ENCODE measurements at regions not wholly inside any gene's neighbourhood (a gene's known extent, or its start where the extent isn't known, plus 50 kb on each side); places are given as distances from the start of the nearest gene placed in this dataset.
"Not testable (repeated sequence)": the region's sequence is repeated elsewhere in the genome, so short reads cannot be mapped to it uniquely, and the experiment has no call there.

DNA sequence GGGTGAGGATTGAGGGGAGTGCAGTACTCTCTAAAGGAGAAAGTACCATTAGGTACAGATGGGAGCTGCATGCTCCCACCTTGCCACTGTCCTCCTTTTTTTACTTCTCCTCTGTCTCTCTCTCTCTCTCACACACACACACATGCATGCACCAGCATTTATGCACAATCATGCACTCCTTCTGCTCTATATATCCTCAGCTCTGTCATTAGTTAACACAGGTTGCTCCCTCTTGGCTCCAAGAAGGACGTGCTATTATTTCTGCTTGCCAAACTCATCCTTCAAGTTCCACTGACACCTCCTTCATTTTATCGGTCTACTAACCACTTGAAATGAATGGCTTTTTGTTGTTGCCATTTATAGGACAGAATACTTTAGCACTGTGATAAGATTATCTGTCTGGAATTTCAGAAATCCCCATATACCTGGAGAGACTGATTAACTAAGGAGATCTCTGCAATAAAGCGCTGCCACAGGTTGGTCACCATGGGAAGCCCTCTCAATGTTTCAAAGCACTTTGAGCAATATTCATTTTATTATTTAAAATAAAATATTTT, 178.5 kb upstream of the TRIB2 start:
- DNase-seq (ENCODE audit: low read depth in 2 of 2): no peak

DNA sequence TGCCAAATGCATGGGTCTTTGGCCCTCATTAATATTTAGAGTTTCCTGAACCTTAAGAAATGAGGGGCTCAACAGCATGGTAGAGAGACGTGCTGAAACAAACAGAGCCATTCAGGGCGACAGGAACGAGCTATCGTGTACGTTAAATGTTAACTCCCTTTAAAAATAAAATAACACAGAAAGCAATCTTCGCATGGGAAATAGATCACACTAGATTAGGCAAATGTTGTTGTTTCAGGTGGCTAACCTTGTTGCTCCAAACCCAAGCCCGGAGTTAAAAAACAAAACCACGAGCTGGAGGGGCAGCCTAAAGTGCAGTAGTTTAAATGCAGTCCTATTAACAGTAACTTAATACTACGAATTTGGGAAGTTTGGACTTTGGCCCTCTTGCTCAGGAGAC, 177.4 kb upstream of the TRIB2 start:
- no peak for DNase-seq (ENCODE audit: low read depth in 2 of 2)

DNA sequence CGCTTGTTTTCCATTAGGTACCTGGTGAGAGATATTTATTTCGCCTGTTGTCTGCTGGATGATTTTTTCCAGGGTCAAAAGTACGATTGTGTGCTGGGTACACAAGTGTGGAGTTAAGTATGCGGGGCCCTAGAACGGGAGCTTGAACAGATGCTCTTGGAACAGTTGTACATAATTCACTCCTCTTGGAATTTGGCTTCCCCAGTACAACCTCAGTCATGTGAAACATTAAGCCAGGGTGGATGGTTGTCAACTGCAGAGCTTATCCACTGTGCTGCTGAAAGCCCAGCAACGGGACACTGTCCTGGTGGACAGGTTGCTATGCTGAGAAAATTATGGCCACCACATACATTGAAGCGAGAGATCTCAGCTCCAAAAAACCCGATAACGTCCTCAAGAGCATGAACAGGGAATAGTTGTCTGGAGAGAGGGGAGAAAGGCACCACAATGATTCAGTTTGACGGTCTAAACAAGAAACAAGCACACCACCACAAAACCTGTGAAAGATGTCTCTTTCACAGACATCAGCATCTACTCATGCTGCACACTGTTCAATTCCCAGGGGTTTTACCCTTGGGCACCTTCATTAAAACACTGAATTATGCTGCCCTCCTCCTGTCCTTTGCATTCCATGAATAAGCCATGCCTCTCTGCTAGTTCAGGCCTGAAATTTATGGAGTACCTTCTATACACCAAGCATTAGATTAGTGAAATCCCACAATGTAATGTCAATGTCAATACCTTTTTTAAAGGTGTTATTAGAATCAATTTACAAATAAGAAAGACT, 176.8 kb upstream of the TRIB2 start:
- DNase-seq (ENCODE audit: low read depth in 2 of 2): no peak

DNA sequence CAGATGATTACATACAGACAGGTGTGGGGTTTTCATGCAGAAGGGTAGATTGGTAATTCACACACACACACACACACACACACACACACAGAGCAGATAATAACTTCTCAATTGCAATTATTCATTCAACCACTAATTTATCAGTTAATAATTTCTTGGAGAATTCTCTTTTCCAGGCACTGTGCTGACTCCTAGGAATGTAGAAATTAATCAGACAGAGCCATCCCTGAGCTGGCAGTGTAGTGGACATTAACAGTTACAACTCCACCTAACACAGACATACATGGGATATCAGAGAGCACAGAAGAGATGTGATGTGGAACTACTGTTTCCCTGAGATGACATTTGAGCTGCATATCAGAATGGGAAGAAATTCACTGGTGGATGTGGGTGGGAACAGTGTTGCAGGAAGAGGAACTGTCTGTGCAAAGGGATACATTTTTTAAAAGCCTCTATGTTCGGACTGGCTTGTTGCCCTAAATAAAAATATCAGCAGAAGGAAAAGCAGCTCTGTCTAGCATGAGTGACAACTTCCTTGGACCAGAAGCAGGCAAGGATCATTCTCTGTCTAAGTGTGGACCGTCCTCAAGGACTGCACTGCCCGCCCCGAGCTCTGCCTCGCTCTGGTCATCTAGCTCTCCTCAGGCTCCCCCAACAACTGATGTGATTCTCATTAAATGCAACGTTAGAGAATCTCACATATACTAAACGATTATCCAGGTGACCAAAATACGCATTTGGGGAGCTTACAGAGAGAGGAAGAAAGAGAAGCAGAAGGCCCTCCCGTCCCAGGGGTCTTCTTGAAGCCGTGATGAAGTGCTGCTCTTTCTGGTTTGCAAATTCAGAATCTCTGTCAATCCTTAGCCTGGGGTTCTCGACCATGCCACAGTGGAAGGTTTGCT, 173.4 kb upstream of the TRIB2 start:
- no peak for DNase-seq (ENCODE audit: low read depth in 2 of 2)

- DNase-seq (ENCODE audit: low read depth in 2 of 2): no peak
These were observed 172.7 kb upstream of the TRIB2 start for GRCh38 chr2:12543978-12544558.

GRCh38 chr2:12547566-12548170, 169.1 kb upstream of the TRIB2 start:
- DNase-seq (ENCODE audit: low read depth in 2 of 2): no peak

DNA sequence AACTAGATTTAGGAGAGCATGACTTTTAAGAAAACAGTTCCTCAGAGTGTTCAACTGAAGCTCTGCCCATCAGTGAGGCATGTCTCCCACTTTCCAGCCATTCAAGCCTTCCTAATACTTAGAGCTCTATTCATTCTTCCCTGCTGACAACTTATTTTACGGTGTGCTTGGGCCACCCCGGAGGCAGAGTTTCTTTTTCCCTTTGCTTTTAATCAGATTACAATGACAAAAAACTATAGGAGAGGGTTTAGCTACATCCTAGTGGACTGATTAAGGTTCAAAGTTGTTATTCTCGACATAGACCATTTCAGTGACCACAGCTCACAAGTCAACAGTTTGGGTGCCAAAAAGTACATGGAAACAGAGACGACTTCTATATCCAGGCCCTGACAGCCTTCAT, 167.8 kb upstream of the TRIB2 start:
- DNase-seq (ENCODE audit: low read depth in 2 of 2): no peak

- no peak for DNase-seq (ENCODE audit: low read depth in 2 of 2)
These were observed 167.1 kb upstream of the TRIB2 start for GRCh38 chr2:12549641-12550040.

- DNase-seq (ENCODE audit: low read depth in 2 of 2): no peak
These were observed 164.6 kb upstream of the TRIB2 start for GRCh38 chr2:12552092-12552491.

- DNase-seq (ENCODE audit: low read depth in 2 of 2): no peak
These were observed 162.3 kb upstream of the TRIB2 start for GRCh38 chr2:12554224-12555011.

DNA sequence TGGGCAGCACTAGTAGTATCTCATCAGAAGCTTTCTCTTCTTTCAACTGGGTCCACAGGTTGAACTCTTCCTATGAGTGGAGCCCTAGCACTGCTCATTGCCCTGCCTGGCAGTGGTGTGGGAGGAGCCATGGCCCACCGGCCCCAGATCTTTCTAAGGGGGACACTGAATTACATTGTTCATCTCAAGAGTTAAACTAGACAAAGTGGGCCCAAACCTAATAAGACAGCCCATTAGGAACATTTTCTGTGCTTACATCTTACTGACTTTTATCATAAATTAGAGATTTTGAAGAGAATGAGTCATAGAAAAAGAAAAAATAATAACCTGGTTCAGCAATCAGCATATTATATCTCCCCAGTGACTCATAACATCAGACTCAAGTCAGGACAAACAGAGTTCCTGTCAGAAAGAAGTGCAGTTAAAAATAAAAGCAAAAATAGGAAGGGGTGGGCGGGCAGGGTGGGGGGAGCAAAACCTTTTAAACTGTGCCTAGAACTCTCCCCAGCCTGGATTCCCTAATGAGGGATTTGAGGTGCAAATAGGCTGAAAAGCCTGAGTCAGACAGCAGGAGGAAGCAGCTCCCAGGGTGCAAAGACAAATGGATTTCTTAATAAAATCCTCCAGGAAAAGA, 161.6 kb upstream of the TRIB2 start:
- peak; percentile 20 to 82 for DNase-seq (ENCODE audit: low read depth in 2 of 2)

GRCh38 chr2:12556762-12557161, 160.0 kb upstream of the TRIB2 start:
- DNase-seq (ENCODE audit: low read depth in 2 of 2): peak in 1 of 2 donors; percentile 45

DNA sequence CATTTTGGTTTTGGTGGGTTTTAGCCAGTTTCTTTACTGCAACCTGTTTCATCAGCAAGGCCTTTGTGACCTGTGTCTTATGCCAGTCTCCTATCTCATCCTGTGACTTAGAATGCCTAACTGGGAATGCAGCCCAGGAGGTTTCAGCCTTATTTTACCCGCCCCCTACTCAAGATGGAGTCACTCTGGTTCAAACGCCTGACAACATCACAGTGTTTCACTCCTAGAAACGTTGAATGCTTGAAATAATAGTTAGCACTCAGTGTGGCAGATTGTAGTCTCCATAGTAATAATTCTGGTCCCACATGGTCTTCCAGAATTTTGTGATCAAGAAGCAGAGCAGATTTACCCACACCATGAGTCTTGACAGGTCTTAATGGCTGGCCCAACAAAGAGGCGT, 159.0 kb upstream of the TRIB2 start:
- no peak for DNase-seq (ENCODE audit: low read depth in 2 of 2)

GRCh38 chr2:12558519-12558918, 158.2 kb upstream of the TRIB2 start:
- no peak for DNase-seq (ENCODE audit: low read depth in 2 of 2)

DNA sequence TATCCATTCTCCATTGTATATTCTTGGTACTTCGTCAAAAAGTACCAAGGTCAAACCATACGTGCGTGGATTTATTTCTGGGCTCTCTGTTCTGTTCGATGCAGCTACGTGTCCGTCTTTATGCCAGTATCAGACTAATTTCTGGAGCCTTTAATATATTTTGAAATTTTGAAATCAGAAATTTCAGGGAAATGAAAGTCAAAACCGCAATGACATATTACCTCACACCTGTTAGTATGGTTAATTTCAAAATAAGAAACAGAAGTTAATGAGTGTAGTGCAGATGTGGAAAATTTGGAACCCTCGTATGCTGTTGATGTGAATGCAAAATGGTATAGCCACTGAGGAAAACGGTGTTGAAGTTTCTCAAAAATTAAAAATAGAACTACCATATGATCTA, 156.1 kb upstream of the TRIB2 start:
- DNase-seq (ENCODE audit: low read depth in 2 of 2): no peak

DNA sequence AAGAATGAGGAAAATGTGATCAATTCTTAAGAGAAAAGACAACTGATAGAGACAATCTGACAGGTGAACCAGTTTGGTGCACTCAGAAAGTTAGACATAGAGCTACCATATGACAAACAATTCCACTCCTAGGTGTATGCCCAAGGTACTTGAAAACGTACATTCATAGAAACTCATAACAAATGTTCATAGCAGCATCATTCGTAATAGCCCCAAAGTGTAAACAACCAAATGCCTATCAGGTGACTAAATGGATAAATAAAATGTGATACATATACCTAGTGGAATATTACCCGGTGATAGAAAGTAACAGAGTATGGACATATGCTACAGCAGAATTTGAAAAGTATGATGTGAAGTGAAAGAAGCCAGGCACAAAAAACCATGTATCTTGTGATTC, 149.3 kb upstream of the TRIB2 start:
- no peak for DNase-seq (ENCODE audit: low read depth in 2 of 2)

- DNase-seq (ENCODE audit: low read depth in 2 of 2): not testable (repeated sequence)
These were observed 147.2 kb upstream of the TRIB2 start for GRCh38 chr2:12569510-12569909.

GRCh38 chr2:12569929-12570328, 146.8 kb upstream of the TRIB2 start:
- DNase-seq (ENCODE audit: low read depth in 2 of 2): not testable (repeated sequence)

GRCh38 chr2:12577091-12577490, 139.6 kb upstream of the TRIB2 start:
- no peak for DNase-seq (ENCODE audit: low read depth in 2 of 2)

- DNase-seq (ENCODE audit: low read depth in 2 of 2): no peak
These were observed 139.0 kb upstream of the TRIB2 start for GRCh38 chr2:12577567-12578253.

Data from dermis microvascular lymphatic vessel endothelial cell (primary cell).